ENCODE measurements at regions not wholly inside any gene's neighbourhood (a gene's known extent, or its start where the extent isn't known, plus 50 kb on each side); places are given as distances from the start of the nearest gene placed in this dataset.
"Not testable (repeated sequence)": the region's sequence is repeated elsewhere in the genome, so short reads cannot be mapped to it uniquely, and the experiment has no call there.

GRCh38 chr20:4465855-4466545, 216.9 kb upstream of the ADRA1D start:
- Histone ChIP-seq H3K4me1 (no peaks in the 10 kb centered on the region), H3K9me3 (no peaks in the 10 kb centered on the region), H3K36me3 (replicated peaks in 1 of 2; ENCODE audit: insufficient read depth in 1 of 2, low read depth in 2 of 2) (no peaks in the 10 kb centered on the region), H3K27me3 (no peaks in the 10 kb centered on the region), H3K27ac (no peak overlapping the region), H3K4me3 (no peak overlapping the region)
- WGBS, 2 donors = 29 to 42% methylated on average over 4 of the region's 4 CpGs
- TF ChIP-seq POLR2A (IDR thresholded peaks at IDR 0.05) = no peak
- no peak for TF ChIP-seq CTCF (IDR thresholded peaks at IDR 0.05)
- intact Hi-C loops (cut with DNase I) = no loop called here
- peak; percentile 38 for ATAC-seq
- DNase-seq = no peak

GRCh38 chr20:4465212-4465611, 216.1 kb upstream of the ADRA1D start:
- Histone ChIP-seq H3K4me1 (no peaks in the 10 kb centered on the region), H3K27ac (no peak overlapping the region), H3K27me3 (no peaks in the 10 kb centered on the region), H3K36me3 (replicated peaks in 1 of 2; ENCODE audit: insufficient read depth in 1 of 2, low read depth in 2 of 2) (no peaks in the 10 kb centered on the region), H3K4me3 (no peak overlapping the region), H3K9me3 (no peaks in the 10 kb centered on the region)
- TF ChIP-seq POLR2A (IDR thresholded peaks at IDR 0.05) (no peak), CTCF (IDR thresholded peaks at IDR 0.05) (no peak)
- intact Hi-C loops (cut with DNase I) = no loop called here
- DNase-seq = no peak
- no peak for ATAC-seq
- 36 to 43% methylated on average over 1 of the region's 1 CpG for WGBS, 2 donors

GRCh38 chr20:4462801-4463200, 213.7 kb upstream of the ADRA1D start:
- DNase-seq = not testable (repeated sequence)

GRCh38 chr20:4459081-4459480, 210.0 kb upstream of the ADRA1D start:
- H3K36me3 ChIP-seq (replicated peaks in 1 of 2; ENCODE audit: insufficient read depth in 1 of 2, low read depth in 2 of 2) = no peaks in the 10 kb centered on the region
- no peaks in the 10 kb centered on the region for H3K27me3 ChIP-seq
- DNase-seq (no peak), ATAC-seq (no peak)
- no peak overlapping the region for H3K4me3 ChIP-seq
- no peaks in the 10 kb centered on the region for H3K9me3 ChIP-seq
- H3K27ac ChIP-seq = no peak overlapping the region
- intact Hi-C loops (cut with DNase I) = no loop called here
- H3K4me1 ChIP-seq = no peaks in the 10 kb centered on the region
- TF ChIP-seq CTCF (IDR thresholded peaks at IDR 0.05) = no peak
- no peak for TF ChIP-seq POLR2A (IDR thresholded peaks at IDR 0.05)

More at GRCh38 chr20:4462801-4463200, 213.7 kb upstream of the ADRA1D start:
- H3K4me1 ChIP-seq; H3K9me3 ChIP-seq; ATAC-seq; H3K36me3 ChIP-seq (replicated peaks in 1 of 2; ENCODE audit: insufficient read depth in 1 of 2, low read depth in 2 of 2); intact Hi-C loops (cut with DNase I); H3K27ac ChIP-seq; H3K27me3 ChIP-seq; H3K4me3 ChIP-seq: not testable (repeated sequence)
- 33 to 62% methylated on average over 1 of the region's 1 CpG for WGBS, 2 donors

GRCh38 chr20:4457566-4458543, 208.8 kb upstream of the ADRA1D start:
- no peak overlapping the region for H3K27ac ChIP-seq
- intact Hi-C loops (cut with DNase I) = no loop called here
- ATAC-seq = no peak

More at GRCh38 chr20:4457566-4458543, 208.8 kb upstream of the ADRA1D start:
- no peaks in the 10 kb centered on the region for H3K27me3 ChIP-seq
- DNase-seq = no peak
- TF ChIP-seq POLR2A (IDR thresholded peaks at IDR 0.05) (no peak), CTCF (IDR thresholded peaks at IDR 0.05) (no peak)
- no peaks in the 10 kb centered on the region for H3K9me3 ChIP-seq
- H3K36me3 ChIP-seq (replicated peaks in 1 of 2; ENCODE audit: insufficient read depth in 1 of 2, low read depth in 2 of 2) = no peaks in the 10 kb centered on the region
- WGBS, 2 donors = 57 to 65% methylated on average over 2 of the region's 2 CpGs
- no peaks in the 10 kb centered on the region for H3K4me1 ChIP-seq
- no peak overlapping the region for H3K4me3 ChIP-seq
